NCI-H1105 treated with DMSO at 0.1 percent for 48 hours (cell line): ENCODE measurements at regions not wholly inside any gene's neighbourhood (a gene's known extent, or its start where the extent isn't known, plus 50 kb on each side); places are given as distances from the start of the nearest gene placed in this dataset.
"Not testable (repeated sequence)": the region's sequence is repeated elsewhere in the genome, so short reads cannot be mapped to it uniquely, and the experiment has no call there.

Experiments used
- DNase-seq: peaks from one replicate; lab custom pipeline; 2025; lab: John Stamatoyannopoulos, UW

- DNase-seq = no peak
Measured at GRCh38 chr1:227415115-227415790, 97.0 kb upstream of the CDC42BPA start.

GRCh38 chr1:227411066-227411465 is 92.8 kb upstream of the CDC42BPA start:
- no peak for DNase-seq

GRCh38 chr1:227406332-227406731 is 88.0 kb upstream of the CDC42BPA start:
- not testable (repeated sequence) for DNase-seq

- DNase-seq = no peak
Measured at GRCh38 chr1:227403535-227403934, 85.2 kb upstream of the CDC42BPA start.

- DNase-seq = no peak
Measured at GRCh38 chr1:227401562-227402342, 83.5 kb upstream of the CDC42BPA start.

- no peak for DNase-seq
Measured at GRCh38 chr1:227399152-227399730, 80.9 kb upstream of the CDC42BPA start.

- no peak for DNase-seq
Measured at GRCh38 chr1:227397354-227397978, 79.2 kb upstream of the CDC42BPA start.

GRCh38 chr1:227396539-227397353 is 78.5 kb upstream of the CDC42BPA start:
- no peak for DNase-seq

- DNase-seq = no peak
Measured at GRCh38 chr1:227395426-227396028, 77.2 kb upstream of the CDC42BPA start.

- no peak for DNase-seq
Measured at GRCh38 chr1:227392984-227393764, 74.9 kb upstream of the CDC42BPA start.

GRCh38 chr1:227391879-227392278 is 73.6 kb upstream of the CDC42BPA start:
- DNase-seq = no peak

GRCh38 chr1:227391211-227391610 is 72.9 kb upstream of the CDC42BPA start:
- no peak for DNase-seq

- DNase-seq = no peak
Measured at GRCh38 chr1:227390525-227390924, 72.2 kb upstream of the CDC42BPA start.

GRCh38 chr1:227388214-227389168 is 70.2 kb upstream of the CDC42BPA start:
- DNase-seq = no peak

GRCh38 chr1:227379555-227379892 is 61.2 kb upstream of the CDC42BPA start:
- DNase-seq = no peak

GRCh38 chr1:227378871-227379554 is 60.7 kb upstream of the CDC42BPA start:
- no peak for DNase-seq

GRCh38 chr1:227378181-227378580 is 59.9 kb upstream of the CDC42BPA start:
- no peak for DNase-seq

- no peak for DNase-seq
Measured at GRCh38 chr1:227374846-227375245, 56.6 kb upstream of the CDC42BPA start.

GRCh38 chr1:227372726-227373130 is 54.4 kb upstream of the CDC42BPA start:
- peak; percentile 52 for DNase-seq
